ENCODE measurements at regions not wholly inside any gene's neighbourhood (a gene's known extent, or its start where the extent isn't known, plus 50 kb on each side); places are given as distances from the start of the nearest gene placed in this dataset.
A peak's percentile ranks its signal among the peaks of the same experiment; 100 is the strongest.

DNA sequence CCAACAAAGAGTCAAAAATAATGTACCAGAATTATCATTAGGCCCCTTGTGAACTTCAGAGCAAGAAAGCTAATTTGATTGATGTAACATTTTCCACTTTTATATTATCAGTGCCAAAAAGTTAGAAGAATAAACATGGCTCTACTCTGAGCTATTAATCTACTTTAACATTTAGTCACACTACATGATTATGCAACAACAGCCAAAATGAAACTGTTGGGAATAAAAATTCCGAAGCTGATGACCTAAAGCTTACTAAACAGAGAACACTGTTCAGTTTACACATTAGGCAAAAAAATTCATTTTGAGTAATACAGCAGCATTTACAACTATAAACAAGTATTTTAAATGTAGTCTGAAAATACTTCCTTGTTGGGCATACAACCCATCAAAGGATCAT is 1134.1 kb downstream of the EPHA3 start:
- TF ChIP-seq, protein P1, sequence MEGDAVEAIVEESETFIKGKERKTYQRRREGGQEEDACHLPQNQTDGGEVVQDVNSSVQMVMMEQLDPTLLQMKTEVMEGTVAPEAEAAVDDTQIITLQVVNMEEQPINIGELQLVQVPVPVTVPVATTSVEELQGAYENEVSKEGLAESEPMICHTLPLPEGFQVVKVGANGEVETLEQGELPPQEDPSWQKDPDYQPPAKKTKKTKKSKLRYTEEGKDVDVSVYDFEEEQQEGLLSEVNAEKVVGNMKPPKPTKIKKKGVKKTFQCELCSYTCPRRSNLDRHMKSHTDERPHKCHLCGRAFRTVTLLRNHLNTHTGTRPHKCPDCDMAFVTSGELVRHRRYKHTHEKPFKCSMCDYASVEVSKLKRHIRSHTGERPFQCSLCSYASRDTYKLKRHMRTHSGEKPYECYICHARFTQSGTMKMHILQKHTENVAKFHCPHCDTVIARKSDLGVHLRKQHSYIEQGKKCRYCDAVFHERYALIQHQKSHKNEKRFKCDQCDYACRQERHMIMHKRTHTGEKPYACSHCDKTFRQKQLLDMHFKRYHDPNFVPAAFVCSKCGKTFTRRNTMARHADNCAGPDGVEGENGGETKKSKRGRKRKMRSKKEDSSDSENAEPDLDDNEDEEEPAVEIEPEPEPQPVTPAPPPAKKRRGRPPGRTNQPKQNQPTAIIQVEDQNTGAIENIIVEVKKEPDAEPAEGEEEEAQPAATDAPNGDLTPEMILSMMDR (conservative IDR thresholded peaks at IDR 0.05; ENCODE audit: low read depth, low read length) = no peak
- peak; percentile 18 for DNase-seq (ENCODE audit: low read depth)

DNA sequence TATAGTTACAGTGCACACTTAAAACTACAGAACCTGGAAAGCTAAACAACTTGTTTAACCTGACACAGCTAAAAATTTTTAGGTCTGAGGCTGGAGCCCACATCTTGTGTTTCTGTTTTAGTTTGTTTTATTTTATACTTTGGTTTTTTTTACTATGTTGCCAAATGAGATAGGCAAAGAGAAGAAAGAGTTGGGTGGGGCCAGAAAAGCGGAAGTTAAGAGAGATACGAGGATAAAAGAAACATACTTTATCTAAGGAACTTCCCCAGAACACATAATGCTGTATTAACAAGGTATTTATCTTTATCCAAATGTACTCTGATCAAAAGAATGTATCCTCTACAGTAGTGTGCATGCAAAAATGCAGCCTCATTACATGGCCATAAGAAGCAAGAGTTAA is 1145.7 kb downstream of the EPHA3 start:
- TF ChIP-seq, protein P1 (conservative IDR thresholded peaks at IDR 0.05; ENCODE audit: low read depth, low read length) = no peak
- no peak overlapping the region for H3K4me3 ChIP-seq (ENCODE audit: low read depth, low read length)
- DNase-seq (ENCODE audit: low read depth) = no peak

More for the DNA sequence above, 1134.1 kb downstream of the EPHA3 start:
- no peak overlapping the region for H3K4me3 ChIP-seq (ENCODE audit: low read depth, low read length)

DNA sequence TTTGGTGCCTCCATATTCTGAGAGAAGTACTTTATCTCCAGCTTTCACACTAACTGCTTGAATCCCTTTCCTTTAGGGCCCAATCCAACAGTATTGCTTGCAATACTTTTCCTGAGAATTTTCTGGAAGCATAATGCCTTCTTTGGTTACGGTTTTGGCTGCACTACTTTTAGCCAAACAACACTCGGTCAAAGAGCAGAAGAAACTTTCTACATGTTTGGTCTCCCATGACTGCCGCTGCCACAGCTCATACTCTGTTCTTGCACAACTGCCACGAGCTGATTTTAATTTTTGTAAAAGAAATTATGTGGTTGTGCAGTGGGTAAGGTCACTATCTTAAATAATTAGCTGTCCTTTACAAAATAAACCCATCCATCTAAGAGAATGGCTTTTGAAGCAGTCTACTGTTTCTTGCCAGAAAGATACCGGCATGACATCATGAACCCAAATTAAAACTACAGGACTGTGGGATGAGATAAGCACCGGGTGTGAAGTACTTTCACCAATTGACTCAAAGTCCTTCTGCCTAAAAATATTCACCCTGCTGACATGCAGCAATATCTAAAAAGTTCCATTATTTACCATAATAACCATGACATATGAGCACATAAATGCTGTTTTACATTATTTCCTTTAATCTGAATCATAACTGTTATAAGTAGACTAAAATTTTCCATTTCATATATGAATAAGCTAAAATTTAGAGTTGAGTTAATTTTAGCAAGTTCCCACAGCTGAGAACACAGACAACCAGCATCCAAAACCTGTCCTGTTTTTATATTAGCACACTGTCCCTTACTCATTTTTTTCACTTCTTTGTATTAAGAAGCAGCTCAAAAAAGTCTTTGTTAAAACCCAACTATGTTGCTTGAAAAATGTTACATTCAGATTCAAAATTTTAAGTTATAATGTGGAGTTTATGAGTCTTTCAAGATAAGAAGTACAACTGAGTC is 1154.3 kb downstream of the EPHA3 start:
- H3K4me3 ChIP-seq (ENCODE audit: low read depth, low read length) = no peak overlapping the region
- DNase-seq (ENCODE audit: low read depth) = no peak
- TF ChIP-seq, protein P1 (conservative IDR thresholded peaks at IDR 0.05; ENCODE audit: low read depth, low read length) = no peak

All from choroid plexus epithelial cell (primary cell).